GM18909 (cell line): ENCODE measurements at regions not wholly inside any gene's neighbourhood (a gene's known extent, or its start where the extent isn't known, plus 50 kb on each side); places are given as distances from the start of the nearest gene placed in this dataset.

Experiments used
- ATAC-seq: cut with Tn5 transposase; IDR thresholded peaks from one replicate; pipeline ENCODE4 v1.9.1; 2021; ENCODE audit warnings: mild to moderate bottlenecking; ENCODE audit not compliant: unreplicated experiment, poor library complexity

GRCh38 chr4:111722213-111722720 lies 423.0 kb upstream of the FAM241A start:
- no peak for ATAC-seq

GRCh38 chr4:111736516-111736915 lies 408.7 kb upstream of the FAM241A start:
- ATAC-seq = no peak

DNA sequence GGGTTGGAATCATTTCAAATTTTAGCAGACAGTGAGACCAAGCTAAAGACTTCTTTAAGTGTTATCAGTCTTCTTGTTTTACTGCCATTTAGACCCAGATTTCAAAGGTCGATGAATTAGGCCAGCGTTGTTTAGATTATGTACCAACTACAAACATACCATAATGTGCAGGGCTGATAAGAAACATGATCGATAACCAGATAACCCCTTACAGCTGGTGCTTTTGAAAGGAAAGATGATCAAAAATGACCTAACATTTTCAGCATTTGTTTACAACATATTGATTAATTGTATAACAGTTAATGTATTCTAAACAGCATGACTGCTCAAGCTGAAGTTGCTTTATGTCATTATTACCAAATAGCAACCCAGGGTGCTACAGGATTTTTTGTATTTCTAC lies 400.4 kb upstream of the FAM241A start:
- no peak for ATAC-seq

DNA sequence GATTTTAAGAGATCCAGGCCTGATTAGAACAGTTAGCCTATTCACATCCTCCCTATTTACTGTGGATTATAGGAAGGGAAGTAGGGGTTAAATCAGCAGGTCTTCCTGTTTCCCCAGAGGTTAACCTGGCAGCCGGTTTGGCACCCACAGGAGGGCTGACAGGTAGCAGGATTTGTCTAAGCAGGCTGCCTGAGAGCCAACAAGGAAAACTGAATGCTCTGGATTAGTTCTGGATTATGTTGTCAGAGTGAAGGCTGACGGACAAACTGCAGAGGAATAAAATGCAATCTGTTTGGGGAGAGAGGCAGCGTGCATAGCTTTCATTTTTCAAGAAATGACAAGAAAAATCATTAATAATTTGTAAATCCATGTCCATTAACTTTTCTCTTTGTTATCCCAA lies 397.1 kb upstream of the FAM241A start:
- ATAC-seq = no peak

GRCh38 chr4:111754003-111754402 lies 391.3 kb upstream of the FAM241A start:
- ATAC-seq = peak; percentile 45

GRCh38 chr4:111755571-111755970 lies 389.7 kb upstream of the FAM241A start:
- ATAC-seq = no peak

GRCh38 chr4:111761531-111761930 lies 383.7 kb upstream of the FAM241A start:
- no peak for ATAC-seq

DNA sequence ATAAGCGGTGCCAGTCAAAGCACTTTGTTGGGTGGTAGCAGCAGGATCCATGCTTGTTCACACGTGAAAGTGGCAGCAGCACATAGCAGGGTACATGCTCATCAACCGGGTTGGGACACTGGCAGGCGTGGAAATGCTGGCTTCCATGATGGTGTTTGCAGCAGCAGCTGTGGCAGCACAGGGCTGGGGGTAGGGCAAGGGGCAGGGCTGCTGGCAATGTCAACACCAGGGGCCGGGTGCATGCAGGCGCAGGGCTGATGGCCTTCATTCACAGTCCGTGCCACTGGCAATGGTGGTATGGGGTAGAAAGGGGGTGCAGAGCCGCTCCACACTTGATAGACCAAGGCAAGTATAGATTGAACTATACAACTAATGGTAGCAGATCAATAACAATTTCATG lies 374.7 kb upstream of the FAM241A start:
- no peak for ATAC-seq

- ATAC-seq = no peak
Observed at GRCh38 chr4:111773858-111774257, 371.4 kb upstream of the FAM241A start.

- no peak for ATAC-seq
Observed at GRCh38 chr4:111775556-111776297, 369.5 kb upstream of the FAM241A start.

DNA sequence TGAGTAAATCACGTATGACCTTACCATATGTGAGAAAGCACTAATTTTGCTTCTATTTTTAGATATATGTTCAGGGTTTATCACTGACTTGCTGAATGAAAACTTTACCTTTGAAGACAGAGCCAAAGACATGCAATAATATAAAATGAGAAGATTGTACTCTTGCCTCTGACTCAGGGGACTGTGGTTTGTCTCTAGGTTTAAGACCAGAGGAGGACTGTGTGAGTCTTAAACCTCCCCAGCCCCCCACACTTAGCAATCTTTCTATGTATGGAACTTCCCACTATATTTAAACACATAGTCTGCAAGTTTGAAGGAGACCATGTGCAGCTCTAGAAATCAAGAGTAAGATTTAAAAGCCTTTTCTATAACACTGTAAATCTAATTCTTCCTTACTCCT lies 368.7 kb upstream of the FAM241A start:
- ATAC-seq = no peak

- ATAC-seq = no peak
Observed at GRCh38 chr4:111778543-111778942, 366.7 kb upstream of the FAM241A start.

GRCh38 chr4:111780965-111781364 lies 364.3 kb upstream of the FAM241A start:
- no peak for ATAC-seq

DNA sequence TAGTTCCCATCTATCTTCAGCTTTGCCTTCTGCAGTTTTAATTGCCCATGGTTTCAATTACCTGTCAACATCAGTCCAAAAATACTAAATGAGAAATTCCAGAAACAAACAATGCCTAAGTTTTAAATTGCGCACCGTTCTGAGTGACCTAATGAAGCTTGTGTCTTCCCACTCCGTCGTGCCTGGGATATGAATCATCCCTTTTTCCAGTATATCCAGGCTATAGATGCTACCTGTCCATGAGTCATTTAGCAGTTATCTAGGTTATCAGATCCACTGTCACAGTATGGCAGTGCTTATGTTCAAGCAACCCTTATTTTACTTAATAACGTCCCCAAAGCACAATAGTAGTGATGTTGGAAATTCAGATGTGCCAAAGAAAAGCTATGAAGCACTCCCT lies 363.6 kb upstream of the FAM241A start:
- no peak for ATAC-seq

GRCh38 chr4:111788099-111788498 lies 357.2 kb upstream of the FAM241A start:
- ATAC-seq = no peak

DNA sequence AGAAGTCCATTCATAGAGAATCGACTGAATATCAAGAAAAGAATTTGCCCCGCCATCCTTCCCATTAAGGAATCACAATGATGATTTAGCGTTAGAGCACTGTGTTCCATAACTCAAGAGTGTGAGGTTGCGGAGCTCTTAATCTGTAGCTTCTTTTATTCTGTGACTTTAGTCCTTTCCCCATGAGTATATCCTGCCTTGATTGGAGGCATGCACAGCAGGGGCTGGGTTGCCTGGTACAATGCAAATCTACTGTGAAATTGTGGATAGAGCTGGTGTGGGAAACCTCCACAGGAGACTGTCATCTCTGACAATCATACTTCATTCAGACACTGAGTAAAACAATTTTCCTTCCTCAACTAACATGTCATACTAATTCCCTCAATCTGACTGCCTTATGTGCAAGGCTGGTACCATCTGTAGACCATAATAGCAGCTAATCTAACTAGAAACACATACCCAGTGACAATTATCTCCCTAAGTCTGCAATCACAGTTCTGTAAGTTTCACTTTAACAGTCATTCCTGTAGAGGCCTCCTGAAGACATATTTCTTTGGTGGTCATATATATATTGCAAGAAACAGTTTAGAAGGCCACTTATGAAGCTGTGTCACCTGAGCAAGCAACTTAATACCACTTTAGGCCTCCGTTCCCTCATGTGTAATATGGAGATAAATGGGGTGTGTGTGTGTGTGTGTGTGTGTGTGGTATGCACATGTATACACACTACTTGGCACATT lies 355.2 kb upstream of the FAM241A start:
- ATAC-seq = no peak

DNA sequence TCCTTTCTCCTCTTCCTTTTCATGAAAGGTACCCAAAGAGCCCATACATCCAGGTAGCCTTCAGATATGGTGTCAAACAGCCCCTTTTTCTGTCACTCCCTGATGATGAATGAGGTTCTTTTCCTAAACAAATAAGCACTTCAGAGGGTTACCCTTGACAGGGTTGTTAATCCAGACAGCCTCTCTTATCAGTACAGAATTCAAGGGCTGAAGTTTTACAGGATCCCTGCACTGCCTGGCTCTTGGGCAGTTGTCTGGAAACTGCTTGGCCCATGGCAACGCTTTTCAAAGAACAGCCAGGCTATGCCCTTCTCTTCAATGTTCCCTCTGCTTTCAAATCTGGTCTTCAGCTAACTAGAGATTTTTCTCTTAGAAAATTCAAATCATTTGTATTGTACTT lies 352.6 kb upstream of the FAM241A start:
- ATAC-seq = no peak

DNA sequence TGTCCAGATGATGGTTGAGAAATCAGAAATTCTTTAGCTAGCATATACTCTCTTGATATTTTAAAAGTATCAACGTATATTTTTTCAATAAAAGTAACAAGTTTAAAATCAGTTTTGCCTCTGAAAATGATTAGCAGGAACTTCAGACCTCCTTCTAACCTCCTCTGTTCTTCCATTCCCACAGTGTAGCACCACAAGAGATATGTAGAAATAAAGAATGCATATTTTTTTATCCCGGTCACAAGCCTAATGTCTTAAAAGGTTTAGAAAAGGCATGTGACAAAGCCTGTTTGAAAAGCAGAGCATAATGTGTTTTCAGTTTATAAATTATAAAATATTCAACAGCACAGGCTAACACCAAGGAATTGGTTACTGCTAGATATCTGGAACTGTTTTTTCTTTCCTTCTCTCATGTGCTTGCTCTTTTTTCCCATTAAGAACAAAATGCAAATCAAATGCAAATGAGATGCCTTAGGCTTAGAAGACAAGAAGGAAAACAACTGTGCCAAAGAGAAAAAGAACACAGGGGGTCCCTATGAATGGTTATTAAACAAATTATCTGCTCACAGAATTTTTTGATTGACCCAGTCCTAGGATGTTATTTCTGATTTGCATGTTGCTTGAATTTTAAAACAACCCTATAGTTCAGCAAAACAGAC lies 351.7 kb upstream of the FAM241A start:
- no peak for ATAC-seq

DNA sequence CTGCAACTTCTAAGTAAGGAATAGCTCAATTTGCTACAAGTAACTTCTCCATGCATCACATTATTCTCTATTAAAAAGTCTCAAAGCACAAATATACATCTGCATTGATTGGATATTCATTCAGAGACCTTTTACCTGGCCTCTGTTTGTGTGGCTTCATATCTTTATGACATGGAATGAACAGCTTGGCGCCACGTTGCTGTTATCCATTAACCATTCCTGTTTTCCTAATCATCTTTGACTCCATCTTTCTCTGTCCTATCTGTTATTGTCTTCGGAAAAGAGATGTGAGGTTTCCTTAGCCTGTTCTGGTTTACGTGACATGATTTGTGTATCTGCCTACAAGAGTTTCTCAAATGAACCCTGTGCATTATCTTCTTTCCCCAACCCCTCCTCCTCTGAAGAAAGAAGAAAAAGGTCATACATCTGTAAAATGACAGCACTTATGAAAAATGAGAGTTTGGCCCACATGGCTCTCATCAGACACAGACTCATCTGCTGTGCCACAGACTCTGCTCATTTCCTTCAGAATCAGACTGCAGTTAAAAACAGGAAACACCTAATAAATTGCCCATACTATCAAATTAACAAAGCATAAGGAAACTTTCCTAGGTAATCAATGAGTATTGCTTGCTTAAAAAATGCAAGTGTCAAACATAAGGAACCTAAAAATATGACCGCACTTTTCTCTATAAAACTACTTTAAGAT lies 347.6 kb upstream of the FAM241A start:
- ATAC-seq = no peak

DNA sequence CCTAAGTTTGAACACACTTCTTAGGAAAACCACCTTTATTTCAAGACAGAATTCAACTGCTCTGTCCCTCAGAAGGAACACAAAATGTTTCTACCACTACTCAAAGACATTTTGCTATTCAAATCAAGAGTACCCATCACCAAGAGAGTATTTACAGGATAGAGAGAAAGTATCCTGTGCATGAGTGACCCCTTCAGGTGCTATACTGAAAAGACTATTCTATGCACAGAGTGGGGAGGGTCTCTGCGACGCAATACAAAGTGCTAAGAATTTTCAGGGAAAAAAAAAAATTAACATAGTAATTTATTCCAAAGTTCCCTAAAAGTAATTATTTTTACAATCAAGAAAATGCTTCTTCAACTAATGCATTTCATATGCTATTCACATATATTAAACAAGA lies 346.4 kb upstream of the FAM241A start:
- no peak for ATAC-seq

DNA sequence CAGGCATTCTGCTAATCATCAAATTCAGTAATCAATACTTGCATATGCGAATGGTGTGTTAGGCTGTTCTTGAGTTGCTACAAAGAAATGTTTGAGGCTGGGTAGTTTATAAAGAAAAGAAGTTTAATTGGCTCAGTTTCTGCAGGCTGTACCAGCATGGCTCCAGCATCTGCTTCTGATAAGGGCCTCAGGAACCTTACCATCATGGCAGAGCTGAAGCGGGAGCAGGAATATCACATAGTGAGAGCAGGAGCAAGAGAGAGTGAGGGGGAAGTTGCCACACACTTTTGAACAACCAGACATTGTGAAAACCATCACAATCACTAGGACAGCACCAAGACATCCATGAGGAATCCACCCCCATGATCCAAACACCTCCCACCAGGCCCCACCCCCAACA lies 344.7 kb upstream of the FAM241A start:
- no peak for ATAC-seq
